ENCODE measurements at regions not wholly inside any gene's neighbourhood (a gene's known extent, or its start where the extent isn't known, plus 50 kb on each side); places are given as distances from the start of the nearest gene placed in this dataset.

GRCh38 chr2:223701761-223702160 is 99.6 kb upstream of the SCG2 start:
- DNase-seq (ENCODE audit: low spot score), result no peak
- FAIRE-seq, result no peak

DNA sequence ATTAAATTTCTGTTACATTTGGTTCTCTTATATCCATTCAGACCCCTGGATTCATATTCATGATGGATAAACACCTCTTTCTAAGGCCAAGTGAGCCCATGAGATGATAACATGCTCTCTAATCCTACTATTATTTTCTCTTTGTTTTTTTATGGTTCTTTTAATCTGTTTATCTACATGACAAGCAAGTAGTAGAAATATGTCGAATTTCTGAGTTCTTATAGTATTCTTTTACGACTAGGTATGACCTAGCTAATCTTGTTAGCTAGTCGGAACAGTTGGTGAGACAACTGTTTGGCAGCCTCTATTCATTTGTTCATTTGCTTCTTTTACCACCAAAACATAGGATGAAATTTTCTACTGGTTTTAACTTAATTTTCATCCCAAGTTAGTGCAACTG is 98.1 kb upstream of the SCG2 start:
- DNase-seq (ENCODE audit: low spot score) (no peak), FAIRE-seq (no peak)

DNA sequence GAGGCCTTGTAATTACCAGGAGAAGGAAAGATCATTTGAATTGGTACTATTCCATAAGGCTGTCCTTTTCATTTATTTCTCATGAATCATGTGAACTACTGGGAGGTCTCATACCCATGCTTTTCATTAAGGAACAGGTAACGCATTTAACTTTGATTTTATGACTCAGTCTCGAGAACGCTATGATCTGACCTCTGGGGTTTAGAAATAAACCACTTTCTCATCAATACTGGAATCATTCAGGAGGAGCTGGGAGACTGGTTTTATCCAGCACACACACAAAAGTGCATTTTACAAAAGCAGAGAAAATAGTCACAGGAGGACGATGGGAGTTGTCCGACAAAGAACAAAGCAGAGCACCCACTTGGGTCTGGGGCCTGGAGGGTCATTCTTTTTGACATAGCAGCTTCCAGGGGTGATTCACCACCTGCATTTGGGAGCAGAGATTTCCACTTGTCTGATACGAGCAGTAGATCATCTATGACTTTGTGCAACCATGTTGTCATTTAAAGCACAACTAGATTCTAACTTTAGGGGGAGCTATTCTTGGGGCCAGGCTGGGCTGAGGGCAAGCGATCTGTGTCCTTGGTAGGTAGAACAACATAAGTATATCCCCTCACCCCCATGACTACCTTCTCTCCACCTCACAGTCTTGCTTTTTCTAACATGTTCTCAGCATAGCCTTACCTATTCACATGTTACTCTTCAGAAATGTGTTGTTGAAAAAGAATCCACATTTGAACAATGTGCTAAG is 95.9 kb upstream of the SCG2 start:
- FAIRE-seq, result peak; percentile 68

GRCh38 chr2:223697316-223697891 is 95.2 kb upstream of the SCG2 start:
- FAIRE-seq (no peak), DNase-seq (ENCODE audit: low spot score) (no peak)

More for the DNA sequence above, 95.9 kb upstream of the SCG2 start:
- peak; percentile 23 for DNase-seq (ENCODE audit: low spot score)

- DNase-seq (ENCODE audit: low spot score) (peak; percentile 26), FAIRE-seq (no peak)
Measured at GRCh38 chr2:223696719-223697118, 94.6 kb upstream of the SCG2 start.

GRCh38 chr2:223692191-223692947 is 90.2 kb upstream of the SCG2 start:
- DNase-seq (ENCODE audit: low spot score) (peak; percentile 73), FAIRE-seq (no peak)

DNA sequence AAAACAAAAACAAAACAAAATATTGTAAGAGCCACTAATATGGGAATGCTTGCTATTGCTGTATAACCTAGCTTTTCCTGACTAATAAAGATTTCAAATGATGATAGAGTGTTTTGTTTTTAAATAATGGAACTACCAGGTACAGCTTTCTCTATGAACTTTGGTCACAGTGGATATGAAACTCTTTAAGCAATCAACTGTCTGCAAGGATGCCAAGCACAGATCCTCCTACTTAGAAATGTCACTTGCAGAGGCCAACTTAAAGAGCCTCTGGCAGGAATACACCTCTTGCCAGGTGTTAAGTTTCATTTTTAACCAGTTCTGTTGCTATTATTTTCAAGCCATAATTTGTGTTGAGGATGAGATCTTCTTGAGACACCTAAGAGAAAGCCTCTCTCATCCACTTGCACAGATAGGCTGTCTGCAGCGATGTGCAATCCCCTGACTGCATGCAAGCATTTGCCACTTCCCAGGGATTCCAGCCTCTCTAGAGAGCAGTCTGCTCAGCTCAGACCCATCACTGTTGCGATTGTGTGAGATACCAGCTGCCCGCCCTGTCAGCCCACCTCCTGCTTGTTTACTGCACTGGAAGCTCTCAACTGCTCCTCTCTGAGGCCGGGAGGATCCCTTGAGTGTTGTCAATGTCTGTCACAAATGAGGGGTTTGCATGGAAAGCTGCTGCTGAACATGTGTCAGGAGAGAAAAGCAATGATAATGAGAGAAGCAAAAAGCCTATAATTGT is 86.1 kb upstream of the SCG2 start:
- FAIRE-seq (no peak), DNase-seq (ENCODE audit: low spot score) (no peak)

GRCh38 chr2:223681125-223681524 is 79.0 kb upstream of the SCG2 start:
- no peak for FAIRE-seq
- no peak for DNase-seq (ENCODE audit: low spot score)

DNA sequence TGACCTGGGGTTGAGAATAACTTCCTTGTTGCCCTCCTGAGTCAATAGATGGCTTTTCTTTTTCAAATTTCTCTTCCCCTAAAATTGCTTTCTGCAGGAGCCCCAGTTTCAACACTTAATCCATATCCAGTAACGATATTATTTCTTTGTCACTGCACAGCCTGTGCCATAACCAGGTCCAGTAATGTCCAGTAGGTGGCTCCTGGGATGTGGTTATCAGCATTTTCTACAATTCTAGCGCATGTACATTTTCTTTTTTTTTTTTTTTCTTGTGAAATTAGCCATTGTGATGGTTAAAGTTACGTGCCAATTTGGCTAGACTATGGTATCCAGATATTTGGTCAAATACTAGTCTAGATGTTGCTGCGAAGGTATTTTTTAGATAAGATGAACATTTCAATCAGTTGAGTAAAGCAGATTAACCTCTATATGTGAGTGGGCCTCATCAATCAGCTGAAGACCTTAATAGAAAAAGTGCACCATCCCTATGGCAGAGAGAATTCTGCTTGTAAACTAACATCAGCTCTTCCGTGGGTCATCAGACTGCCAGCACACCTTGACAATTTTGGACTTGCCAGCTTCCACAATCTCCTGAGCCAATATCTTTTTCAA is 72.9 kb upstream of the SCG2 start:
- DNase-seq (ENCODE audit: low spot score) (peak; percentile 48), FAIRE-seq (no peak)

GRCh38 chr2:223669453-223670225 is 67.5 kb upstream of the SCG2 start:
- no peak for DNase-seq (ENCODE audit: low spot score)
- FAIRE-seq, result no peak

DNA sequence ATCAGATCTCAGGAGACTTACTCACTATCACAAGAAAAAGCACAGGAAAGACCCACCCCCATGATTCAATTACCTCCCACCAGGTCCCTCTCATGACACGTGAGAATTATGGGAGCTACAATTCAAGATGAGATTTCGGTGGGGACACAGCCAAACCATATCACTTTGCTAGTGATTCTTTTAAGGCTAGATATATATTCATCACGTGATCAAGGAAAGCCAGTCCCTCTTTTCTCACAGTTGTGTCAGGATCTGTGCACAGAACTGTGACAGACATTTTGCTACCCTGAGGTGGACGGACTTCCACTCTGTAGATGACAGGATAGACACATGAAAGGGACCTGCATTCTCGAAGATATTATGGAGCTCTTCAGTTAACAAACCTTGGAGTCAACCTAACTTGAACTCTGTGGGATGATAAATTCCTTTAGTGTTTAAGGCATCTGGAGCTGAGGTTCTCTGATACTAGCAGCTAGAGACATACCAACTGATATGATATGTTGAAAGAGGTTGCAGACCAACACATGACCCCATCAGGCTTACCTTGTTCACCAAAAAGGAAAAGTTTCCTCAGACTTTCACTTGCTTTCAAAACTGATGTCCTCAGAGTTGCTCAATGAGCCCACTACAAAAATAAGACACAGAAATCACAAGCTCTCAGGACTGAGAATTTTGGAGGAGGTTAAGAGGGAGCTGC is 66.3 kb upstream of the SCG2 start:
- no peak for FAIRE-seq
- no peak for DNase-seq (ENCODE audit: low spot score)

DNA sequence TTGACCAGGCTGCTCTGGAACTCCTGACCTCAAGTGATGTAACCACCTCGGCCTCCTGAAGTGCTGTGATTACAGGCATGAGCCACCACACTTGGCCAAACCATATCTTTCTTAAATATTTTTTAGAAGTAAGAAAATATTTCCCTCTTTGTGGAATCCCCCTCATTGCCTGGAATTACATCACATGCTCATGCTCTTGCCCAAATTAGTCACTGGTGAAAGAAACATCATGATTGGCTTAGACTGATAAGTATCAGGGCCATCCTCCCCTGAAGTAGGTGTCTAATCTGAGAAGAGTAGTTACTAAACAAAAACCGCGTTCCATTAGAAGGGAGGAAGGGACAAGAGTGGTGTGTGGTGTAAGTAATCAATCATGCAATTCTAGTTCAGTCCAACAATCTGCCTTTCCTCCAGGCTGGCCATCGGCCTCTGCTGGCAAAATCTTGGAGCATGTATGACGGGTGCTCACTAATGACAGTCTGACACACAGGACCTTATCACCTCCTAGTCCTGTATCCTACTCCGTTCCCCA is 52.3 kb upstream of the SCG2 start:
- no peak for DNase-seq (ENCODE audit: low spot score)
- FAIRE-seq, result no peak

GRCh38 chr2:223652902-223653301 is 50.7 kb upstream of the SCG2 start:
- FAIRE-seq (no peak), DNase-seq (ENCODE audit: low spot score) (no peak)

DNA sequence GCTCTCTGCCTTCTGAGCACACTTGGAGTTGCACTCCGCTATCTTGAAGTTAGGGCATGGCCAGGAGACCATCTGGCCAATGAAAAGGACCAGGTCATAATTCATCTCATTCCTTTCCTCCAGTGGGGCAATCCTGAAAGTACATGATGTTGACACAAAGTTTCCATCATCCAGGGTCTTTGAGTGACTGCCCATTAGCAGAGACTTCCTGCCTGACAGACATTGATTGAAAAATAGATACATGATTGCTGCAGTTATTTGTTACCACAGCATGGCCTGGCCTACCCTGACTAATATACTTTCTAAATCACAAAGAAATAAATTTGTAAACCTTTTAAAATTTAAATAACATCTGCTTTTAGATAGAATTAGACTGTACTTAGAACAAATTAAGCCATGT is 50.0 kb upstream of the SCG2 start:
- DNase-seq (ENCODE audit: low spot score) (no peak), FAIRE-seq (no peak)

Data from urothelium cell line (cell line).